ENCODE measurements at regions not wholly inside any gene's neighbourhood (a gene's known extent, or its start where the extent isn't known, plus 50 kb on each side); places are given as distances from the start of the nearest gene placed in this dataset.

- POLR2A ChIA-PET (ENCODE audit: low non-redundant PET) = no interaction called here
- no peaks in the 10 kb centered on the region for H3K9me3 ChIP-seq (ENCODE audit: low read depth, low read length, poor library complexity, severe bottlenecking)
These were observed 400.7 kb downstream of the MN1 start for GRCh38 chr22:27400811-27401210.

GRCh38 chr22:27401321-27401720 lies 400.2 kb downstream of the MN1 start:
- Histone ChIP-seq H3K27ac (ENCODE audit: low read depth, low read length, poor library complexity, severe bottlenecking) (no peak overlapping the region), H3K4me1 (ENCODE audit: insufficient read depth, low read length, poor library complexity, severe bottlenecking) (no peaks in the 10 kb centered on the region), H3K36me3 (ENCODE audit: insufficient read depth, low read length, poor library complexity, severe bottlenecking) (no peaks in the 10 kb centered on the region), H3K9me3 (ENCODE audit: low read depth, low read length, poor library complexity, severe bottlenecking) (no peaks in the 10 kb centered on the region), H3K27me3 (replicated peaks; ENCODE audit: insufficient read depth, low read depth, low read length, poor library complexity) (no peaks in the 10 kb centered on the region), H3K4me3 (ENCODE audit: low read depth, low read length, poor library complexity, severe bottlenecking) (no peak overlapping the region)
- no peak for DNase-seq (ENCODE audit: low spot score)
- ChIA-PET CTCF (no interaction called here), POLR2A (ENCODE audit: low non-redundant PET) (no interaction called here)
- intact Hi-C loops (cut with micrococcal nuclease; ENCODE audit: unreplicated experiment) = loop anchor here (10.0 kb wide), 1 partner anchor 603 kb away; no protein-coding TSS in a partner anchor
- TF ChIP-seq CTCF (conservative IDR thresholded peaks at IDR 0.05; ENCODE audit: low read depth, low read length) = no peak
- TF ChIP-seq EZH2 (IDR thresholded peaks at IDR 0.05; ENCODE audit: borderline replicate concordance, low read depth, low read length, poor library complexity, severe bottlenecking) = no peak
- BruUV-seq (replicated peaks) = no TSS peak

More at GRCh38 chr22:27400811-27401210, 400.7 kb downstream of the MN1 start:
- no peak for DNase-seq (ENCODE audit: low spot score)
- H3K4me1 ChIP-seq (ENCODE audit: insufficient read depth, low read length, poor library complexity, severe bottlenecking) = no peaks in the 10 kb centered on the region
- intact Hi-C loops (cut with micrococcal nuclease; ENCODE audit: unreplicated experiment) = loop anchor here (10.0 kb wide), 1 partner anchor 604 kb away; no protein-coding TSS in a partner anchor
- no TSS peak for BruUV-seq (replicated peaks)
- no peaks in the 10 kb centered on the region for H3K27me3 ChIP-seq (replicated peaks; ENCODE audit: insufficient read depth, low read depth, low read length, poor library complexity)
- CTCF ChIA-PET = no interaction called here
- no peak overlapping the region for H3K27ac ChIP-seq (ENCODE audit: low read depth, low read length, poor library complexity, severe bottlenecking)
- TF ChIP-seq EZH2 (IDR thresholded peaks at IDR 0.05; ENCODE audit: borderline replicate concordance, low read depth, low read length, poor library complexity, severe bottlenecking) (no peak), CTCF (conservative IDR thresholded peaks at IDR 0.05; ENCODE audit: low read depth, low read length) (no peak)
- H3K36me3 ChIP-seq (ENCODE audit: insufficient read depth, low read length, poor library complexity, severe bottlenecking) = no peaks in the 10 kb centered on the region
- no peak overlapping the region for H3K4me3 ChIP-seq (ENCODE audit: low read depth, low read length, poor library complexity, severe bottlenecking)

GRCh38 chr22:27404441-27404840 lies 397.1 kb downstream of the MN1 start:
- Histone ChIP-seq H3K36me3 (ENCODE audit: insufficient read depth, low read length, poor library complexity, severe bottlenecking) (no peaks in the 10 kb centered on the region), H3K9me3 (ENCODE audit: low read depth, low read length, poor library complexity, severe bottlenecking) (no peaks in the 10 kb centered on the region), H3K4me3 (ENCODE audit: low read depth, low read length, poor library complexity, severe bottlenecking) (no peak overlapping the region), H3K4me1 (ENCODE audit: insufficient read depth, low read length, poor library complexity, severe bottlenecking) (peaks cover 16% of the 10 kb centered on the region), H3K27me3 (replicated peaks; ENCODE audit: insufficient read depth, low read depth, low read length, poor library complexity) (no peaks in the 10 kb centered on the region), H3K27ac (ENCODE audit: low read depth, low read length, poor library complexity, severe bottlenecking) (no peak overlapping the region)
- ChIA-PET POLR2A (ENCODE audit: low non-redundant PET) (no interaction called here), CTCF (interaction anchor here (0.7 kb wide), 1 partner anchor 146 kb away, joined by 6 read pairs; no protein-coding TSS in a partner anchor)
- DNase-seq (ENCODE audit: low spot score) = no peak
- no TSS peak for BruUV-seq (replicated peaks)
- intact Hi-C loops (cut with micrococcal nuclease; ENCODE audit: unreplicated experiment) = loop anchor here (10.0 kb wide), 1 partner anchor 600 kb away; no protein-coding TSS in a partner anchor
- TF ChIP-seq CTCF (conservative IDR thresholded peaks at IDR 0.05; ENCODE audit: low read depth, low read length) = no peak

All from A673 (cell line).